Dendritic cell treated with granulocyte-macrophage colony-stimulating factor and Interleukin-4, amounts not matched to agents 40 ng/mL and 50 ng/mL, for 4 days (primary cell): ENCODE measurements at regions not wholly inside any gene's neighbourhood (a gene's known extent, or its start where the extent isn't known, plus 50 kb on each side); places are given as distances from the start of the nearest gene placed in this dataset.

Source experiments
- H3K27ac Mint-ChIP-seq: one replicate; pipeline ENCODE4 v1.8.0; 2022; ENCODE audit warnings: mild to moderate bottlenecking, mixed read lengths
- H3K27me3 Mint-ChIP-seq: one replicate; pipeline ENCODE4 v1.8.0; 2022; ENCODE audit warnings: mild to moderate bottlenecking, mixed read lengths
- H3K36me3 Mint-ChIP-seq: one replicate; pipeline ENCODE4 v1.8.0; 2022; ENCODE audit warnings: low read depth, mixed read lengths
- H3K4me1 Mint-ChIP-seq: one replicate; pipeline ENCODE4 v1.8.0; 2022; ENCODE audit warnings: low read depth, mixed read lengths
- H3K4me3 Mint-ChIP-seq: one replicate; pipeline ENCODE4 v1.8.0; 2022; ENCODE audit warnings: mild to moderate bottlenecking, moderate library complexity, mixed read lengths
- H3K9me3 Mint-ChIP-seq: one replicate; pipeline ENCODE4 v1.8.0; 2022; ENCODE audit warnings: mixed read lengths
- intact Hi-C: fragments of 100-400 bp; cut with micrococcal nuclease; formaldehyde crosslinking; loops from one replicate; pipeline ENCODE4 v1.15.0; 2022

GRCh38 chr11:42034826-42035225, 575.4 kb upstream of the LRRC4C start:
- Mint-ChIP-seq H3K27ac (no peak overlapping the region), H3K4me3 (no peak overlapping the region), H3K36me3 (no peaks in the 10 kb centered on the region), H3K27me3 (no peaks in the 10 kb centered on the region), H3K9me3 (no peaks in the 10 kb centered on the region), H3K4me1 (no peaks in the 10 kb centered on the region)
- intact Hi-C loops = no loop called here

DNA sequence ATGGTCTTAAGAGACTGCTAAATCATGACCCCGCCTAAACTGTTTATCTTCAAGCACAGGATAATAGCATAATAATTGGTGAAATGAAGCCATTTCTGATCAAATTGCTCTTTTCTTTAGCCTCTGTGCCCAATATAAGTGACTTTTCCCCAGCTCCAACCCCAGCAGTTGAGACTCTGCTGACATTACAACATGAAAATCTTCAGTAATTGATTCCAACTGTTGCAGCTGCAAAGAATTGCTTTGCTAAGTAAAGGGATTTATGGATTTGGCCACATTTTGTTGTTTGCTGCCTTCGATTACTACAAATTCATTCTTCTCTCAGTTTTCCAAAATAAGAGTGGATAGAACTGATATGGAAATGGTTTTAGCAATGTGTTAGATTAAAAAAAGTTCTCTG, 576.7 kb upstream of the LRRC4C start:
- Mint-ChIP-seq H3K4me1 (no peaks in the 10 kb centered on the region), H3K27me3 (no peaks in the 10 kb centered on the region), H3K36me3 (no peaks in the 10 kb centered on the region), H3K27ac (no peak overlapping the region), H3K9me3 (no peaks in the 10 kb centered on the region), H3K4me3 (no peak overlapping the region)
- intact Hi-C loops = no loop called here

DNA sequence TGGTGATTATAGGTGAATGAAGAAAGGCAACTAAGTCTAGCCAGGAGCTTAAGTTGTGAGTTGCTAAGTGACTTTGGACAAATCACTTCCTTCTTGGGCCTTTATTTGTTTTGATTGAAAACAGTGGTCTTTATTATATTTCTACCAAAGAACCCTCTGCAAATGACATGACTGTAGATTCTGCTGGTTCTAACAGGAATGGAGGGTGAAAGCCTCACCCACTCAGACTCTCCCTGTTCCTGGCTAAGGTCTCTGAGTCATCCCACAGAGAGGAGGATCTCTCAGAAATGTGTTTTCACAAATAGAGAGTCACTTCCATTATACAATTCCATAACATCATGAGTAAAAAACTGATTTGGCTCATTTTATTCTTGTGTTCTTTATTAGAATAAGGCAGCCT, 583.9 kb upstream of the LRRC4C start:
- Mint-ChIP-seq H3K36me3 (no peaks in the 10 kb centered on the region), H3K9me3 (peaks cover 10% of the 10 kb centered on the region), H3K27ac (no peak overlapping the region), H3K4me1 (no peaks in the 10 kb centered on the region), H3K27me3 (no peaks in the 10 kb centered on the region), H3K4me3 (no peak overlapping the region)
- intact Hi-C loops = no loop called here

- no peaks in the 10 kb centered on the region for H3K36me3 Mint-ChIP-seq
- peaks cover 16% of the 10 kb centered on the region for H3K9me3 Mint-ChIP-seq
- H3K4me3 Mint-ChIP-seq = no peak overlapping the region
- H3K27ac Mint-ChIP-seq = no peak overlapping the region
- no peaks in the 10 kb centered on the region for H3K4me1 Mint-ChIP-seq
- intact Hi-C loops = no loop called here
- no peaks in the 10 kb centered on the region for H3K27me3 Mint-ChIP-seq
Measured at GRCh38 chr11:42047637-42048555, 588.4 kb upstream of the LRRC4C start.

- Mint-ChIP-seq H3K27ac (no peak overlapping the region), H3K36me3 (no peaks in the 10 kb centered on the region), H3K4me3 (no peak overlapping the region), H3K4me1 (no peaks in the 10 kb centered on the region), H3K9me3 (peaks cover 19% of the 10 kb centered on the region), H3K27me3 (no peaks in the 10 kb centered on the region)
- intact Hi-C loops = no loop called here
Measured at GRCh38 chr11:42049186-42049585, 589.7 kb upstream of the LRRC4C start.

DNA sequence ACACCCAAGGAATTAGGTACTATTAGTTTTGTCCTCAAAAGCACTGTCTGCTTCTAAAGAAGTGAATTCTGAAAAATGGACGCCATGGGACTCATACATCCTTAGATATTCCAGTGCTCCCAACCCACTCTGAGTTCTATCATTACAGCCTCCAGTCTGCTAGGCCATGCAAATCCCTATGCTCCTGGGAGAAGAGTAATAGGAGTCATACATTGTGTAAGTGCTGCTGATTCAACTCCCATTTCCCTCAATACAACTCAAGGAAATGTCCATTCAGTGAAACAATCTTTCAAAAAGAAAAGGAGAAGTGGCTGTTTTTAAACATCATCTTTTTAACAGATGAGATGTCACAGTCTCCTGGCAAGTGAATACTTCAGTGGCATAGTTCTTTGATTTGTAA, 590.2 kb upstream of the LRRC4C start:
- intact Hi-C loops = no loop called here
- Mint-ChIP-seq H3K36me3 (no peaks in the 10 kb centered on the region), H3K27ac (no peak overlapping the region), H3K27me3 (no peaks in the 10 kb centered on the region), H3K4me1 (no peaks in the 10 kb centered on the region), H3K4me3 (no peak overlapping the region), H3K9me3 (peaks cover 14% of the 10 kb centered on the region)

DNA sequence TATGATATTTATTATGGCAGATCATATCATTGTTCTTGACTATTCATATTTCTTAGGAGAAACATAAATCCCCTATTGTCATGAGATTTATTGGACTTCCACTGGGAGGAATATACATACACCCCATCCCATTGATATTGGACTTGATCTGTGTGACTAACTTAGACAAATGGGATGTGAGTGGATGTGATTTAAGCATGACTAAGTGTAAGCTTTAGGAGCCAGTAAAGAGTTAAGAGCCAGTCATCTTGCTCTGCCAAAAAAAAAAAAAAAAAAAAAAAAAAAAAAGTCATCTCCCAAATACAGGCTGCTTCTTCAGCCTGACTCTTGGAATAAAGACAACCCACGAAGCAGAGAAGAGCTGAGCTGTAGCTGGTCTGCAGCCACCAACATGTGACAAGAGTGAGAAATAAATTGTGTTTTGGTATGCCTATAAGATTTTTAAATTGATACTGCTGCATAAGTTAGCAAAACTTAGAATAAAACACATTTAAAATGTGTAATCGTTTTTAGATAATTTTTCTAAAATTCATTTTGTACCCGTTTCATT, 595.0 kb upstream of the LRRC4C start:
- no peaks in the 10 kb centered on the region for H3K4me1 Mint-ChIP-seq
- H3K27me3 Mint-ChIP-seq = no peaks in the 10 kb centered on the region
- H3K9me3 Mint-ChIP-seq = peaks cover 11% of the 10 kb centered on the region
- intact Hi-C loops = no loop called here
- no peak overlapping the region for H3K27ac Mint-ChIP-seq
- H3K36me3 Mint-ChIP-seq = no peaks in the 10 kb centered on the region
- H3K4me3 Mint-ChIP-seq = no peak overlapping the region

DNA sequence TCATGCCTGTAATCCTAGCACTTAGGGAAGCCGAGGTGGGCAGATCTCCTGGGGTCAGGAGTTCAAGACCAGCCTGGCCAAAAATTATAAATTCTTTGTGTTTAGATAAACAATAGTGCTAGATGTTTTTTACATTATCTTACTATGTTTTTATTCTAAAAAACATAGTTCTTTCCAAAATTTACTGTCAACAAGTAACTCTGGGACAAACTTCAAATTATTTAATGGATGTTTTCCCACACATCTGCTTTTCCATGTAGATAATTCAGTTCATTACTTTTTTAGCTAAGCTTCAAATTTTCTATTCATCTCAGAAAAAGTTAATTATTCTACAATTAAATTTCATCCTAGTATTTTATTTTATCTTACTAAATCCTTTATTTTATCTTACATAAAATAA, 596.2 kb upstream of the LRRC4C start:
- no peak overlapping the region for H3K4me3 Mint-ChIP-seq
- H3K9me3 Mint-ChIP-seq = peaks cover 11% of the 10 kb centered on the region
- no peaks in the 10 kb centered on the region for H3K36me3 Mint-ChIP-seq
- no peak overlapping the region for H3K27ac Mint-ChIP-seq
- H3K4me1 Mint-ChIP-seq = no peaks in the 10 kb centered on the region
- intact Hi-C loops = no loop called here
- no peaks in the 10 kb centered on the region for H3K27me3 Mint-ChIP-seq

GRCh38 chr11:42058794-42059193, 599.3 kb upstream of the LRRC4C start:
- Mint-ChIP-seq H3K27ac (no peak overlapping the region), H3K9me3 (no peaks in the 10 kb centered on the region), H3K36me3 (no peaks in the 10 kb centered on the region), H3K27me3 (no peaks in the 10 kb centered on the region), H3K4me3 (no peak overlapping the region), H3K4me1 (no peaks in the 10 kb centered on the region)
- intact Hi-C loops = no loop called here

DNA sequence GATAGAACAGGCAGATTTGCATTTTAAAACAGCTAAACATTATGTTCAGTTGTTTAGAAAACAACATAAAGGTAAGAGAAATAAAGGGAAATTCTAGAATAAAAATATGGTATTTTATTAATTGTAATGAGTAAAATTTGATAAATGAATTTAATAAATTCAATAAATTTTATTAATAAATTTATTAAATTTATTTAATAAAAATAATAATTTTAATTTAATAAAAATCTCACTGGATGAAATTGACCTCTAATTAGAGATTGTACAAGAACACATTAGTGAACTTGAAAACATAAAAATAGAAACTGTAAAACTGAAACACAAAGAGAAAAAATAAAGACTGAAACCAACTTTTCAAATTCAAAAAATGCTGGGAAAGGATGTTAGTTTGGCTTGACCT, 605.7 kb upstream of the LRRC4C start:
- no peak overlapping the region for H3K27ac Mint-ChIP-seq
- H3K4me1 Mint-ChIP-seq = no peaks in the 10 kb centered on the region
- no peak overlapping the region for H3K4me3 Mint-ChIP-seq
- H3K36me3 Mint-ChIP-seq = no peaks in the 10 kb centered on the region
- H3K27me3 Mint-ChIP-seq = no peaks in the 10 kb centered on the region
- H3K9me3 Mint-ChIP-seq = no peaks in the 10 kb centered on the region
- intact Hi-C loops = loop anchor here (10.0 kb wide), 1 partner anchor 60 kb away; no protein-coding TSS in a partner anchor

GRCh38 chr11:42066113-42066512, 606.7 kb upstream of the LRRC4C start:
- no peak overlapping the region for H3K27ac Mint-ChIP-seq
- H3K4me1 Mint-ChIP-seq = no peaks in the 10 kb centered on the region

GRCh38 chr11:42074306-42074705, 614.9 kb upstream of the LRRC4C start:
- intact Hi-C loops = no loop called here
- Mint-ChIP-seq H3K4me1 (no peaks in the 10 kb centered on the region), H3K27me3 (no peaks in the 10 kb centered on the region), H3K4me3 (no peak overlapping the region), H3K27ac (no peak overlapping the region), H3K9me3 (no peaks in the 10 kb centered on the region), H3K36me3 (no peaks in the 10 kb centered on the region)

More at GRCh38 chr11:42066113-42066512, 606.7 kb upstream of the LRRC4C start:
- no peak overlapping the region for H3K4me3 Mint-ChIP-seq
- H3K36me3 Mint-ChIP-seq = no peaks in the 10 kb centered on the region
- intact Hi-C loops = loop anchor here (10.0 kb wide), 1 partner anchor 59 kb away; no protein-coding TSS in a partner anchor
- no peaks in the 10 kb centered on the region for H3K9me3 Mint-ChIP-seq
- no peaks in the 10 kb centered on the region for H3K27me3 Mint-ChIP-seq

GRCh38 chr11:42075180-42075579, 615.7 kb upstream of the LRRC4C start:
- H3K27ac Mint-ChIP-seq = no peak overlapping the region
- no peaks in the 10 kb centered on the region for H3K9me3 Mint-ChIP-seq
- intact Hi-C loops = no loop called here
- H3K27me3 Mint-ChIP-seq = no peaks in the 10 kb centered on the region
- H3K4me3 Mint-ChIP-seq = no peak overlapping the region
- no peaks in the 10 kb centered on the region for H3K36me3 Mint-ChIP-seq
- no peaks in the 10 kb centered on the region for H3K4me1 Mint-ChIP-seq

DNA sequence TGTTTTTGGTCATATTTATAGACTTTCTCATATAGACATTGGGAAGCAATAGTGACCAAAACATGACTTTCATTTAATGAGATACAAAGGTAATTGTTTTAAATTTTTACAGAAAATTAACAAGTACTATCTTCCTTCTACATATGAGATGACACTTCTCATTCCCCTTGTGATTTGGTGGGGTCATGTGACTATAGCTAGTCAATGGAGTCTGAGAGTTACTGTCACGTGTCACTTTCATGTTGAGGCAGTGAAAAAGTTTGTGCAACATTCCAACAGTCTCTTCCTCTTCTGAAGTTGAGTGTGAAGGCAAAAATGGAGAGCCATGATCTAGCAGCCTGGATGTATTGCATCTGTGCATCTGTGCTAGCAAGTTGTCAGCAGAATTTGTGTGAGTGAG, 618.3 kb upstream of the LRRC4C start:
- no peaks in the 10 kb centered on the region for H3K4me1 Mint-ChIP-seq
- H3K9me3 Mint-ChIP-seq = no peaks in the 10 kb centered on the region
- H3K27ac Mint-ChIP-seq = no peak overlapping the region
- intact Hi-C loops = no loop called here
- H3K36me3 Mint-ChIP-seq = no peaks in the 10 kb centered on the region
- H3K27me3 Mint-ChIP-seq = no peaks in the 10 kb centered on the region
- no peak overlapping the region for H3K4me3 Mint-ChIP-seq
